Myocyte (in vitro differentiated cells): ENCODE measurements at regions not wholly inside any gene's neighbourhood (a gene's known extent, or its start where the extent isn't known, plus 50 kb on each side); places are given as distances from the start of the nearest gene placed in this dataset.

Source experiments
- DNase-seq: peaks from one replicate; pipeline ENCODE4 v3.0.0-alpha.2; 2012; ENCODE audit warnings: low read depth

DNA sequence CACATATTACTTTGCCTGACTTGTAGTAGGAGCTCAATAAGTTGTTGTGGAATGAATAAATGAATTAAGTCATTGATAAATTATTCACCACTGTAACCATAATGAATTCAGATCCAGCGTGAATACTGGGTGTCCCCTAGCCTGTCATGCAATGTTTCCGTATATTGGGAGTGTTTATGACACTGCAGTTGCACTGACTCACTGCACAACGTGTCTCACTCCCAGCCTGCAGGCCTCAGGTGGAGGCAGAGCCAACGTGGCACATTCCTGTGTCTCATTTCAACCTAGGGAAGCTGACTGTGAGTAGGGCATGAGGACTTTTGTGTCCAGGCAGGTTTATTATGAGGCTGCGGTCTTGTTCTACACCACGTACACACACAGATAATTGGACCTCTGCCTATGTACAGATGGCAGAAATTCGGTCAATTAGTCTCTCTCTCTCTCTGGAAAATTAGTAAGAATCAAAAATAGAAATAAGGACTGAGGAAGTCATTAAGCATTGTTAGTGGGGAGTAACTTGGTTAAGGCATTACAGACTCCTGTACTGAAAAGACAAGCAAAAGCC, 299.1 kb upstream of the IGFBP3 start:
- DNase-seq, result no peak

DNA sequence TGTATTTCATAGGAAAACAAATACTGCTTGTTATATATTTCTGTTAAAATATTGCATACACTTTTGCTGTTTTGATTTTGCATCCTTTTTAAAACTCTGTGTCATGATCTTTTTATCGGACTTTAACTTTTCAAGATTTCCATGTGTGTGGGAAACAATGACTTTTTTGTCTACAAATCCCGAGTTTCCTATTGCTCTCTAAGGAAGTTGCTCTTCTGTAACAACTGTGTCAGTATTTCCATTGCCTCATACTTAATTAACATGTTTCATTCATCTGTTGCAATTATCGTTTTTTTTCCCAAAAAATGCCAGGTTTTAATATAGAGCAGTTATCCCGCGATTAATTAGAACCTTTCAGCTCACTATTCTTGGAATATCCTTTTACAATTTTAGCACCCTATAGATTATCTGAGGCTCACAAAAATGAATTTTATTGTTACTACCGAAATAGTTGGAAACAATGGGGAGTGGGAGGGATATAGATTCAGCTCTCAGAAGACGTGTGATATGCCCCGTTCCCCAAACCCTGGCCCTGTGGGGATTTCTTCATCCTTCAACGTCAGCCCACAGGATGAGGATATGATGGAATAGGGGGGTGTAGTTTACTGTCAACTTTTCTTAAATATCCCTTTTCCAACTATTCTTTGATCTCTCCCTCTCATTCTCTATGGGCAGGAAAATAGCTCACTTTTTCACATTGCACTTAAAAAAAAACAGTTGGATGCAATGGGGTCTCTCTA, 297.6 kb upstream of the IGFBP3 start:
- no peak for DNase-seq

DNA sequence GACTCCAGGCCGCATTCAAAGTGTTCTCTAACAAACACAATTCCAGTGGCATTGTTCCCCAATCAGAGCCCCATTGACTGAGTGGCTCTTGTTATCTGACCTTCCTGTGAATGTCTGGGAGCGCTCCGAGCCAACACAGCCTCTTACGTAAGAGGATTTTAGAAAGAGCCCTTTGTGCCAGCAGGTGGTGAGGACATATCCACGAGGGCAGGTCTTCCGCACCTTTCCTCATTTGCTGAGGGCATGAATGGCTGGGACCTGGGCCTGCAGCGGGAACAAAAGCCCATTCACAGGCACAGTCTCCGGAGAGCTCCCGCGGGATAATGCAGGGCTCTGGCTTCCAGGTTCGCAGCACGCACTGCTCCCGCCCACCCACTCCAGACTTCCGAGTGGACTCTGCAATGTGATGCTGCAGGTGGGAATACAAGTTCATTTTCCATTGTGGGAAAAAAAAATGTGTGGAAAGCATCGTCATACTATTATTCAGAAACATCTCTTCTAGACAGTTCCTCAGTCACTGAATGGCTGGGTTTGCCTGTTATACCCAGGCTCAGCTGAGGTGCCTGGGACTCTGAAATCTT, 295.0 kb upstream of the IGFBP3 start:
- DNase-seq, result no peak

DNA sequence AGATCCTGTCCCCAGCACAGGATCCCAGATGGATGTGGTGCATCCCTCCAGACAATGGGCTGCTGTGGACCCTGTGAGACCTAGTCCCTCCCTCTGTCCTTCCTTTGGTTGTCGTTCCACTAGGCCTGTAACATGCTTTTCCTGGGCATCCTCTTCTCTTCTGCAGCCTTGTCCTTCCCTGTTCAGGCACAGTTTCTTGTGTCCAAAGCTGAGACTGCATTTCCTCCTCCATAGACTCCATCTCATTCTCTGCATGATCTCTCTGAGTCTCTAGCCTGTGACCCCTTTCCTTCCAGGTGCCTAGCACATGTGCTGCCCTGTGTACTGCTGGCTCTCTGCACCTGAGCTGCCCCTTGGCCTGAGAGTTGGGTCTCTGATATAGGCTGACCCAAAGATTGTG, 293.5 kb upstream of the IGFBP3 start:
- DNase-seq, result no peak

DNA sequence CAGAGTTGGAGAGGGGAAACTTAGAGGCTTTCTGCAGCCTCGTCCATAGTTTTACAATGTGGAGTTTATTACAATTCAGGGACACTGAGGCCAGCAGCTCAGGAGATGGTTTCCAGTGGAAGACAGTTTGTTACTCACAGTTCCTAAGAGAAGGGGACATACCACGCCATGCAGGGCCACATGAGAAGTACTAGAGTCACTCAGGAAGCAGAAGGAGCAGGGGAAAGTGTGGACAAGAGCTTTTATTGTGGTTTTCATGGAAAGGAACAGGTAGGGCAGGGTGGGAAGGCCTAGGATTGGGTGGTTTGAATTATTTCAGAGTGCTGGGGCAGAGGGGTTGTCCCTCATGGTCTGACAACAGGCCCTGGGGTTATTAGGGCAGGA, 292.1 kb upstream of the IGFBP3 start:
- no peak for DNase-seq

DNA sequence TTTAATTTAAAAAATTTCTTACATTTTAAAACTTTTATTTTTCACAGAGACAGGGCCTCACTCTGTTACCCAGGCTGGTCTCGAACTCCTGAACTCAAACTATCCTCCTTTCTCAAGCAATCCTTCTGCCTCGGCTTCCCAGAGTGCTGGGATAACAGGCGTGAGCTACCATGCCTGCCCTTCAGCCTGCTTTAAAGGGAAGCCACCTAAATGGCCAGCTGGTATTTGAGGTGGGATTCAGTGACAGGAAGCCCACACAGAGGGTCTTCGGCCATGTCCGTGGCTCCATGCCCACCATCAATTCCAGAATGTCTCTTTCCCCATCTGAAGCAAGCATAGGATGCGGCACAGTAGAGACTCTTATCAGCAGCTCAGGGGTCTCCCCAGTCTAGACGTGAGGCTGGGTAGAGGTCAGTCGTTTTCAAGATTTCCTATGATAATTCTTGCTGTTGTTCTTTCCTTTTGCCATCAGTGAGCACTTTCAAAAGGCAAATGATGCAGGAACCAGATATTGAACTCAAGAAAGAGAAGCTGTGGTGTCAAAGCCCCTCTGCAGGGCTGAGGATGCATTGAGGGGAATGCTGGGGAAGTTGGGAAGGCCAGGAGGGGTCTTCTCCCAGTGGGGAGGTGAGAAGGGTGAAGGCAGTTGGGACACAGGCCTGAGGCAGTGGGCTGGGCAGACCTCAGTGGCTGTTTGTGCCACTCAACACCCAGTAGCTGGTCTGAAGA, 291.5 kb upstream of the IGFBP3 start:
- no peak for DNase-seq

DNA sequence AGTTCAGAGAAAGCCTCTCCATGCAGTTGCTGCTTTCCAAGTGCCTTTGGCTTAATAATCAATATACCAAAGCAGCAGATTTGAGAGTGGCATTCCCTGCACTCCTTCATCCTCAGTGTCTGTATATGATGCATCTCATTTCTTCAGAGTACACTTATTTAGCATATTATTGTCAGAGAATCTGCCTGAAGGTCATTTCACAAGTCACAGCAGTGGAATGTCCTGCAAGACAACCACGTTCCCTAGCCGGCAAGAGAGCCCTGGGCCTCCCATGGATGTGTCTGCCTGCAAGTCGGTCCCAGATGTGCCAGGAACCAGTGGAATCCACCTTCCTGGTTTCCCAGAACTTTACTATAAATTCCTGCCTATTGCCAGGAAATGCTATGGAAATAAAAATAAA, 289.4 kb upstream of the IGFBP3 start:
- no peak for DNase-seq

DNA sequence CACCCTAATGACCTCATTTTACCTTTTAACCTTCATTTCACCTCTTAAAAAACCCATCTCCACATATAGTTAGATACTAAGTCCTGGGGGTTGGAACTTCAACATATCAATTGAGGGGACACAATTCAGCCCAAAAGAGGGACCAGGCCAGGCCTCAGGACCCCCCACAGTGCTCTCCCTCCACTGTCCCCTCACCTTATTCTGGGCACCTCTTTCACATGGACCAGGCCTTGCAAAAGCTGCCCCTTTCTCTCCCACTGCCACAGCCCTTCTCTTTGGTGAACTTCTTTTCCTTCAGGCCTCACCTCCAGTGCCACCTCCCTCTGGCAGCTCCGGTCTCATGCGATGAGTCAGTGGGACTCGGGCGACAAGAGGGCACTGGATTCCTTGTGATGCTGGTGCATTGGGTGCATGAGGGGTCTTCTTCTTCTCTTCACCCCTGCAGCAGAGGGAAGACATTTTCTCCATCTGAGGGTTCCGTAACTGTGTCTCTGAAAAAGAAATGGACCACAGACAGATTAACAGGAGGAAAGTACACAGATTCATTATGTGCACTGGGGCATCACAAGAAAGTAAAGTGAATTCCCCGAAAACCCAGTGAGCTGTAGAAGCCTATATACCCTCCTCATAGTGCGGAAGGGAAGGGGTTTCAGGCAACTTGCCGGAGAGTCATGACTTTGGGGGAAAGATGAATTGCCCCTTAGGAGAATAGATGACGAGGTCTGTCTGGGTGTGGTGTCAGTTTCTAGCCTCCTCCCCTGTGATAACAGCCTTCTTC, 288.7 kb upstream of the IGFBP3 start:
- DNase-seq, result no peak

DNA sequence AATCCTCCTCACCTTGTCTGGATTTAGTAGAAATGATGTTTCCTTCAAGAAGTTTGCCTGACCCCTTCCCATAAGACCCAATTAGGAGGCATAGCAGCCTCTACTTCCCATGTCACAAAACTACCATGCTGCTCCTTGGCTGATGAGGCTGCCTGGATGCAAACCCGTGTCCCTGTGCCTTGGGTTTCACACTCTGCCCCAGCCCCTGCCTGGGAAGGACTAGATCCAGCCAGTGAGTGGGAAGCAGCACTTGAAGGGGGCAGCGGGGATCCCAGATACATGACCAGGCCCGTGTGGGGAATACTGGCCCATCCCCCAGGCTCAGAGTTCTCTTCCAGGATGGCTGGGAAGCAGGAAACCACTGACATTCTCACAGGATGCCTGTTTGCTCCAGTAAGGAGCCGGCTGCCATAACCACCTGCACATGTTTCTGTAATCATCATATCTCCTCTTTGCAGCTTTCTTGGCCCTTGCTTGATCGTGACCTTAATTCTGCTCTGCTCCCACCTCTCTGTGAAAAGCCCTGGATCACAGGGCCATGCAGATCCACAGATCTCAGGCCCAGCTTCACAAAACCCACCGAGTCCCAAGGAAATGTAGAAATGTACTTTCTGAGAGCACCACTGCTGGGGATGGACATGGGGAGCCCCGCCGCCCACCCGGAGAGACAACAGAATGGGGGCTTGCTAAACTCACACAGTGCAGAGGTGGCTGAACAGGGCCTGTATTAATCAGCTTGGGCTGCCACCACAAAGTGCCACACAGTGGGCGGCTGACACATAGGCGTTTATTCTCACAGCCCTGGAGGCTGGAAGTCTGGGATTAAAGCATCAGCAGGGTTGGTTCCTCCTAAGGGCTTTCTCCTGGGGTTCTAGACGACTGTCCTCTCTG, 287.8 kb upstream of the IGFBP3 start:
- no peak for DNase-seq

DNA sequence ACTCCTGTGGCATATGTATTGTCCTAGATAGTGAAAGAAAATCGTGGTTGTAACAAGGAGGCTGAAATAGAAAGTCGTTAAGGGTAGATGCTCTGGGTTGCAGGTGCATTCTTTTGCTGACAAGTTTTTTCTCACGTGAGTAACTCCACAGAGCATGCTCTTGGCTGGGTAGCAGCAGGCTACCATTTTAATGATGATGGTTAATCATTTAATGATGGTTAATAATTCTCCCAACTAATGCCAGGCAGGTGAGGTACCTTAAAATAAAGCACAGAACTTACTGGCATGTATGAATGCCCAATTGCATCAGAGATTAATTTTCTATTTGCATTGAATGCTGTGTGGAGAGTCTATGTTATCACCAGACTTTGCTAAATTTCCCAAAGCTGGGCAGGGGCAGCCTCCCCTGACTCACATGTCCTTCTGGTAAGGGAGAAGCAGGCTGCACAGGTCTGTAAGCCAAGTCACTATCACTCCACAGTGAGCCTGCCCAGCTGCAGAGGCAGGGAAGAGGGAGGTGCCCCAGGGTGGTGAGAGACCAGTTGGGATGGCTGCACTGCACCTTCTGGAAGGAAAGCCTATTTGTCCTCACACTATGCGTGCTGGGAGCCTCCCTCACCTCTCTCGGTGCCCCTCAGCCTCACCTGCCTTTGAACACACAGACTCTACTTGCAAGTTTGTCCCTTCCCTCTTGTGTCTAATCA, 287.0 kb upstream of the IGFBP3 start:
- DNase-seq, result no peak

DNA sequence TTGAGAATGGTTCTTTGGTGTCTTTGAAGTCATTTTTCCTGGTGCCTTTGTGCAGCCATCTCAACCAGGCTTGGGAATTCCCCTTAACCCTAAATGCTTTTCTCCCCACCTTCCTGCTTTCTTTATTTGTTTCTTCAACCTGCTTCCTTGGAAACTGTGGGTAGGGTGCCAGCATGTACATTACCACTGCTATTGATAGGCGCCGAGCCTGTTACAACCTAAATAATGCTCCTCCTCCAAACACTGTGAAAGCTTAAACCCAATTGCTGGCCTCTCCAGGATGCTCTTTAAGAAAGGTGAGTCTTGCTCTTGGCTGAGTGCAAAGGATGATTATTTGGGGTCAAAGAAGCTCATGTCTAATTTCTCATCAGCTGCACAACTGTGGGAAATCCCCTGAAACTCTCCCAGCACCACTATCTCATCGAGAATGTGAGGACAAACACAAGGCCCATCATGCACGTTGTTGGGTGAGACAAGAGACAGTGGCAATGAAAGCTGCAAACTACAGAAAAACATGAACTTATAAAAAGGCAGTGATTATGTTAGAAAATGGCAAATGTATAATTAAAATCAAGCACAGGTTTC, 285.5 kb upstream of the IGFBP3 start:
- DNase-seq, result no peak

DNA sequence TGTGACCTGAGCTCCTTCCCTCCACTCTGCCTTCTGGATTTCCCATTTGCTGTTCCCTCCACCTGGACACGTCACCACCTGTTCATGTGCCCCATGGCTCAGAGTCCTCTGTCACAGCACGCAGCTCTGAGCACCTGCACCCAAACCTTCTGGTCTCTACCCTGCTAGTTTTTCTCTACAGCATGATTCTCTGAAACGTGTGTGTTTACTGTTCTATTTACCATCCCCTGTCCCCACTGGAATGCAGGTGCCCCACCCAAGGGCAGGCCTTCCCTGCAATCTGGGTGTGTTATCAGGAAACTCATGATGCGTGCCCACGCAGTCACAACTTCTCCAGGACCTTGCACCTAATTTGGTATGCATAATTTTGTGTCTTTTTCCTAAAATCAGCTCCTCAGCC, 284.4 kb upstream of the IGFBP3 start:
- DNase-seq, result no peak

DNA sequence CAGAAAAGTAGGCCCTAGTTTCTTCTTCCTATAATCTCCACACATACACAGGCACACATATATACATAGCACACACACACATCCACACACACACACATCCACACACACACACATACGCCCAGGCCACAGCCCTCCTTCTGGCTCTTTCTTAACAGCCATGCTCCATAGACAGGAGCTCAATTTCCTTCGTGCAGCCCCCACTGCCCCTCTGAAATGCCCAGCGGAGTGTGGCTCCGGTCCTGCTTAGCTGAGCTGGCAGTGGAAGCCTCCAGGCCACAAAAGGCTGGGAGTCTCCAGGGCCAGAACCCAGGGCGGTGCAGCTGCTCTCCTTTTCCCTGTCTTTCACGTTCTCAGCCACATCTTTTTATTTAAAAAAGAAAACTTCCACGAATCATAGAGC, 282.9 kb upstream of the IGFBP3 start:
- DNase-seq, result no peak

DNA sequence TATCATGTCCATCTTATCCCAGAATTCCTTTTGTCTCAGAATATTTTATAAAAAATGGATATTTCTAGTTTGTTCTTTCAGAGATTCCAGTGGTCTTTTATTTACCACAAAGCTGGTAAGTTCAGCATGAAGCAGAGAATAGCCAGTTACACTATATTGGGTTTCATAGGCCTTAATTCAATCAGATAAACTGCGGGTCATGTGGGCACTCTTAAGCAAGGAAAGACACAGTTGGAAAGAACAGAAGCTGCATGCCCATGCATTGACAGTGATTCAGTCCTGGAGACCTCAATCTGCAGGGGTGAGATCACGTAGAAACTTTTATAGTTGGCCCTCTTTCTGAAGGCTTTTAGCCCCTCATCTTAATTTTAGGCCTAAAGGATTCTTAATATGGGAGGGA, 281.3 kb upstream of the IGFBP3 start:
- peak; percentile 15 for DNase-seq

DNA sequence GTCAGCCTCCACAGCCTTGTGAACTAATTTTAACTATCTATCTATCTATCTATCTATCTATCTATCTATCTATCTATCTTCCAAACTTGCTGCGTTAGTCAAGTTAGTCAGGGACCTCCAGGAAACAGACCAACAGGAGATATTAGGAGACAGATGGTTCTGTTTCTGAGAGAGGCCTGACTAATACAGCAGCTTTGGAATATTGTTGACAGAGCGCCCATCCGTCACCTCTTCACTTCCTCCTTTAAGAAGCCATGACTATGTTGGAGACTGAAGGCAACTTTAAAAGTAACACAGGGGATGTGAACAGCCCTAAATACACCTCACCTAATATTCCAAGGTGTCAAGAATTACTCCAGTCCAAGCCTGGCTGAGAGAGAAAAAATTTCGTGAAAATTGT, 280.9 kb upstream of the IGFBP3 start:
- no peak for DNase-seq

DNA sequence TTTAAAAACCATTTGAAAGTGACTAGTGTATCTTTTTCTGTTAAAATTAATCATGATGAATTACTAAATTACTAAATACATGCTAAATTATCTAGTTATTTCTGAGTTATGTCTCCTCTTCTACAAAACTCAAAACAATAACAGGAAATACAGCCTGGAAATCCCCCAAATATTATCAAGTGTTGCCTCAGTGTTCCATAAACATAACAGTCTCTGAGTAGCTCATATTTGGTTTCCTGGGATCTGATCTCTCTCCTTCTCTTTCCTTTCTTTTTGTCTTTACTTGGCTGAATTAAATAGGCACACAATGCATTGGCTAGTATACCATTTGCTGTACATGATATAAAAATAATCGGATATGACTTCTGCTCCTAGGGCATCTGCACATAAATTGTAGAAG, 277.6 kb upstream of the IGFBP3 start:
- DNase-seq, result no peak

DNA sequence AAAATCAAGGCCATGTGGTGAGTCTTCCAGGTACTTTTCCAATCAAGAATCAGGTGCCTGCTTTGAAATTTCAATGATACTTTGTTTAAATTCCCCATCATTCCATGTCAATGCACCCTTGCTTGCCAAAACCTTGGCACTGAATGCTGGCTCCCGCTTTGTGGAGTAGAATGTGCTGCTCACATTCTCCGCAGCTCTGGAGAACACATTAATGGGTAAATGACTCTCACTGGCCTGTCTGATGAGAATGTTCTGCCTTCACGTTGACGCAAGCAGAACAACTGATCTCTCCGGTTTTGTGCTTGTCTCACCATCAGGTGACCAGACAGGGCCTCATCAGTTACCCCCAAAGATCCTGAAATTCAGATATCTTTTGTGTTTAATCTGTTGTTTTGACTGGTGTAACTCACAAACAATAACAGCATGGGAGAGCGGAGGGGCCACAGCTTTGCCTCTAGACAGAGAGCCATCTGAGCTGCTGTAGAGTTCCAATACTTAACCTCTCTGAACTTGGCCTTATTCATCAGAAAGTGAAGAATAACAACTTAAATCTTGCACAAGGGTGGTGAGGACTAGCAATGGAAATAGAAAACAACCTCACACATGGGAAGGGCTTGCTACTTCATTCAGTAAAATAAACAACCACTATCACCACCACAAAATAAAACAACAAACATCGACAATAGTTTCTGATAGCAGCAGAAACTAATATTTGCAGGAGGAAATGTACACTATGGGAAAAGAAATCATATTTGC, 276.9 kb upstream of the IGFBP3 start:
- no peak for DNase-seq

DNA sequence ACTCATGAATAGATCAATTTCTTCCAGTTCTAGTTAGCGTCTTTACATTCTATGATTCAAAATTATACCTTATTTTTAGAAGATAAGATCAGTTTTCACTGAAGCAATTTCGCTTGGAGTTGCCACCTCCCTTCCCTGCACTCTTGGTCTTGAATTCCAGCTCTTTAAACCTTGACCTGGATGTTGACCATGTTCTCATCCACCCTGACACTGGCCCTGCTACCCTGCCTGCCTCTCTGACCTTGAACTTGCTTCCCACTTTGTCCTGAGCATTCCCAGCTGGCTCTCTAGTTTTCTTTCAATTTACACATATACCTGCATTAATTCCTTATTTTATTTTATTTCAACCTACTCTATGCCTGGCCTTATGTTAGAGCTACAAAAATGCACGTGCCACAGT, 274.9 kb upstream of the IGFBP3 start:
- DNase-seq, result no peak

DNA sequence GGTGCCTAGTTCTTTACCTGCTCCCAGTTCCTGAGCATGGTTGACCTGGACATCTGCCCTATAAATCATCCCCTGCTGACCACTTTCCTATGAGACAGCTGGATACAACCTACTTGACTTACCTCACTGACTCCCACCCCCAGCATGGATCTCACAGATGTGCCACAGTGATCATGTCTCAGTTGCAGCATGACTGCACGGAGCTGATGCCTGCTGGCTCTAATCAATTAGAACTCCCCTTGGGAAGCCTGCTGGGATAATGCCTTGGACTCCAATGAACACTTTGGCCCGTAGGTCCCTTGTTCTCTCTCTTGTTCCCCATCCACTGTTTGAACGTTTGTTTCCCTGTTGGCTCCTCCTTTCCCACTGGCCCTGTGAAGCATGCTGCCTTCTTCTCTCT, 271.2 kb upstream of the IGFBP3 start:
- DNase-seq, result no peak
